Liver (tissue), 8 donors: ENCODE measurements at regions not wholly inside any gene's neighbourhood (a gene's known extent, or its start where the extent isn't known, plus 50 kb on each side); places are given as distances from the start of the nearest gene placed in this dataset.

Experiments used
- DNase-seq: peaks from one replicate; pipeline ENCODE4 v3.0.0-alpha.2; 2017; ENCODE audit warnings: low spot score
- H3K27ac ChIP-seq, 2 donors: one replicate each; pipeline ENCODE4 v1.7.0; 2013; ENCODE audit warnings: inconsistent platforms in 2 of 2, low read length in 2 of 2, control low read depth in 1 of 2, low read depth in 1 of 2, mild to moderate bottlenecking in 1 of 2
- H3K27me3 ChIP-seq, 4 donors: one replicate each; pipeline versions ENCODE4 v1.6.1 to v1.7.0; 2013; ENCODE audit warnings: low read length in 3 of 4, inconsistent platforms in 1 of 4, mild to moderate bottlenecking in 1 of 4, moderate library complexity in 1 of 4; ENCODE audit not compliant: control insufficient read depth in 4 of 4, insufficient read depth in 4 of 4
- H3K36me3 ChIP-seq, 4 donors: one replicate each; pipeline versions ENCODE4 v1.6.1 to v1.7.0; 2013; ENCODE audit warnings: low read length in 3 of 4, mild to moderate bottlenecking in 3 of 4, low read depth in 1 of 4, moderate library complexity in 1 of 4; ENCODE audit not compliant: control insufficient read depth in 4 of 4, insufficient read depth in 3 of 4
- H3K4me1 ChIP-seq, 4 donors: one replicate each; pipeline versions ENCODE4 v1.6.1 to v1.7.0; 2013; ENCODE audit warnings: low read length in 3 of 4, mild to moderate bottlenecking in 3 of 4, moderate library complexity in 1 of 4; ENCODE audit not compliant: control insufficient read depth in 4 of 4, insufficient read depth in 4 of 4
- H3K4me3 ChIP-seq, 3 donors: one replicate each; pipeline versions ENCODE4 v1.6.1 to v1.7.0; 2013; ENCODE audit warnings: low read length in 3 of 3, control low read depth in 1 of 3, low read depth in 1 of 3, mild to moderate bottlenecking in 1 of 3
- H3K9ac ChIP-seq, 2 donors: one replicate each; pipeline ENCODE4 v1.7.0; 2013; ENCODE audit warnings: low read length in 2 of 2, mild to moderate bottlenecking in 2 of 2, moderate library complexity in 2 of 2, control low read depth in 1 of 2, low read depth in 1 of 2
- H3K9me3 ChIP-seq, 4 donors: one replicate each; pipeline versions ENCODE4 v1.6.1 to v1.7.0; 2013; ENCODE audit warnings: low read length in 3 of 4; ENCODE audit not compliant: control insufficient read depth in 4 of 4
- ATF3 ChIP-seq: IDR thresholded peaks from 2 replicates; pipeline ENCODE4 v1.6.1; 2016; ENCODE audit warnings: antibody characterized with exemption
- CTCF ChIP-seq: fragments of 150-350 bp; IDR thresholded peaks from 2 replicates; pipeline ENCODE4 v1.5.1; 2017; ENCODE audit warnings: improper control_type of control experiment, low read depth, low read length; ENCODE audit not compliant: missing input control
- EGR1 ChIP-seq, 2 donors: IDR thresholded peaks; 2 replicates each; pipeline ENCODE4 v1.6.1; 2016 to 2018; ENCODE audit warnings: antibody characterized with exemption in 2 of 2, low read depth in 2 of 2
- FOXA1 ChIP-seq: IDR thresholded peaks from 2 replicates; pipeline ENCODE4 v1.6.1; 2016; ENCODE audit warnings: antibody characterized with exemption
- FOXA2 ChIP-seq: IDR thresholded peaks from 2 replicates; pipeline ENCODE4 v1.6.1; 2016; ENCODE audit warnings: antibody characterized with exemption
- GABPA ChIP-seq, 2 donors: IDR thresholded peaks in 1 of 2; conservative IDR thresholded peaks in 1 of 2; 2 replicates each; pipeline ENCODE4 v1.6.1; 2016; ENCODE audit warnings: antibody characterized with exemption in 2 of 2, mild to moderate bottlenecking in 1 of 2, moderate library complexity in 1 of 2
- HNF4A ChIP-seq, 2 donors: conservative IDR thresholded peaks; 2 replicates each; pipeline ENCODE4 v1.6.1; 2016; ENCODE audit warnings: antibody characterized with exemption in 2 of 2, mild to moderate bottlenecking in 2 of 2
- HNF4G ChIP-seq: IDR thresholded peaks from 2 replicates; pipeline ENCODE4 v1.6.1; 2016; ENCODE audit warnings: antibody characterized with exemption
- JUND ChIP-seq, 2 donors: IDR thresholded peaks; 2 replicates each; pipeline ENCODE4 v1.6.1; 2016; ENCODE audit warnings: antibody characterized with exemption in 2 of 2
- MAX ChIP-seq: IDR thresholded peaks from 2 replicates; pipeline ENCODE4 v1.6.1; 2016; ENCODE audit warnings: antibody characterized with exemption
- NR2F2 ChIP-seq: IDR thresholded peaks from 2 replicates; pipeline ENCODE4 v1.6.1; 2016; ENCODE audit warnings: antibody characterized with exemption
- RAD21 ChIP-seq, 2 donors: IDR thresholded peaks; 2 replicates each; pipeline ENCODE4 v1.6.1; 2016; ENCODE audit warnings: antibody characterized with exemption in 2 of 2, mild to moderate bottlenecking in 2 of 2
- REST ChIP-seq: IDR thresholded peaks from 2 replicates; pipeline ENCODE4 v1.6.1; 2016; ENCODE audit warnings: antibody characterized with exemption, mild to moderate bottlenecking
- RXRA ChIP-seq, 2 donors: IDR thresholded peaks; 2 replicates each; pipeline ENCODE4 v1.6.1; 2017 to 2018; ENCODE audit warnings: antibody characterized with exemption in 2 of 2, mild to moderate bottlenecking in 1 of 2
- TAF1 ChIP-seq: conservative IDR thresholded peaks from 2 replicates; pipeline ENCODE4 v1.6.1; 2016; ENCODE audit warnings: antibody characterized with exemption, mild to moderate bottlenecking
- YY1 ChIP-seq: IDR thresholded peaks from 2 replicates; pipeline ENCODE4 v1.6.1; 2016; ENCODE audit warnings: antibody characterized with exemption, mild to moderate bottlenecking
- ZBTB33 ChIP-seq: IDR thresholded peaks from 2 replicates; pipeline ENCODE4 v1.6.1; 2016; ENCODE audit warnings: antibody characterized with exemption
- WGBS: extraction: QIAGEN DNeasy Blood & Tissue Kit; methylation state at CpG from one replicate; pipeline ENCODE4 v1.1.7; 2013; 5-methylcytosine and 5-hydroxymethylcytosine counted together
- donor health status: healthy.
- donor health status: healthy.
- donor health status: healthy.
- donor health status: healthy.
- donor health status: healthy.

GRCh38 chr9:30484690-30485089 is 1899.8 kb upstream of the ACO1 start:
- no peak overlapping the region for H3K9ac ChIP-seq
- H3K4me1 ChIP-seq: no peaks in the 10 kb centered on the region
- TF ChIP-seq HNF4G (no peak), FOXA1 (no peak), ZBTB33 (no peak), EGR1 (IDR thresholded peaks at IDR 0.05; ENCODE audit: low read depth in 2 of 2) (no peak), YY1 (no peak), TAF1 (no peak), ATF3 (no peak), GABPA (IDR thresholded peaks at IDR 0.05 in 1 of 2, conservative IDR thresholded peaks at IDR 0.05 in 1 of 2) (no peak), RAD21 (IDR thresholded peaks at IDR 0.05) (no peak), REST (no peak), HNF4A (conservative IDR thresholded peaks at IDR 0.05) (no peak), NR2F2 (no peak), FOXA2 (no peak), RXRA (IDR thresholded peaks at IDR 0.05) (no peak), CTCF (no peak), MAX (no peak)
- no peak overlapping the region for H3K27ac ChIP-seq
- H3K36me3 ChIP-seq: no peaks in the 10 kb centered on the region
- H3K9me3 ChIP-seq: no peaks in the 10 kb centered on the region
- DNase-seq: no peak
- H3K27me3 ChIP-seq: no peaks in the 10 kb centered on the region
- H3K4me3 ChIP-seq: no peak overlapping the region
- WGBS: 70% methylated on average over 2 of the region's 2 CpGs

- 68% methylated on average over 1 of the region's 1 CpG for WGBS
- Histone ChIP-seq H3K4me1 (no peaks in the 10 kb centered on the region), H3K27ac (no peak overlapping the region), H3K9me3 (no peaks in the 10 kb centered on the region), H3K36me3 (no peaks in the 10 kb centered on the region), H3K27me3 (no peaks in the 10 kb centered on the region), H3K4me3 (no peak overlapping the region), H3K9ac (no peak overlapping the region)
- no peak for TF ChIP-seq CTCF
- no peak for TF ChIP-seq HNF4A (conservative IDR thresholded peaks at IDR 0.05)
- no peak for TF ChIP-seq MAX
- no peak for TF ChIP-seq ATF3
- TF ChIP-seq FOXA2: no peak
- no peak for TF ChIP-seq JUND (IDR thresholded peaks at IDR 0.05)
- DNase-seq: no peak
These were observed 1879.9 kb upstream of the ACO1 start for GRCh38 chr9:30504502-30504905.
